H1 (cell line): ENCODE measurements at regions not wholly inside any gene's neighbourhood (a gene's known extent, or its start where the extent isn't known, plus 50 kb on each side); places are given as distances from the start of the nearest gene placed in this dataset.

Experiments
- CTCF ChIP-seq, 3 experiments: IDR thresholded peaks; 1 replicate in 2 of 3; 2 replicates in 1 of 3; pipeline versions ENCODE4 v1.5.1 to v1.6.1; 2011; ENCODE audit warnings: low read length in 3 of 3, mild to moderate bottlenecking in 3 of 3, inconsistent platforms in 2 of 3, low read depth in 1 of 3, moderate library complexity in 1 of 3; ENCODE audit not compliant: insufficient read depth in 1 of 3; ENCODE audit errors: control extremely low read depth in 1 of 3
- EGR1 ChIP-seq: IDR thresholded peaks from 2 replicates; pipeline ENCODE4 v1.6.1; 2011; ENCODE audit warnings: low read depth, low read length, borderline replicate concordance
- GABPA ChIP-seq: IDR thresholded peaks from 2 replicates; pipeline ENCODE4 v1.6.1; 2011; ENCODE audit warnings: mild to moderate bottlenecking, low read length, moderate library complexity, borderline replicate concordance; ENCODE audit not compliant: insufficient read depth
- SIN3A ChIP-seq, 2 experiments: IDR thresholded peaks in 1 of 2; conservative IDR thresholded peaks in 1 of 2; 2 replicates each; pipeline ENCODE4 v1.6.1; 2011 to 2012; ENCODE audit warnings: low read length in 2 of 2, improper control_type of control experiment in 1 of 2, low read depth in 1 of 2, mild to moderate bottlenecking in 1 of 2
- TEAD4 ChIP-seq: IDR thresholded peaks from 2 replicates; pipeline ENCODE4 v1.6.1; 2012; ENCODE audit warnings: low read depth, low read length, inconsistent platforms, mixed read lengths

GRCh38 chr18:78688916-78689315 is 290.7 kb upstream of the SALL3 start:
- no peak for TF ChIP-seq SIN3A (conservative IDR thresholded peaks at IDR 0.05 in 1 of 2, IDR thresholded peaks at IDR 0.05 in 1 of 2; ENCODE audit: low read depth in 1 of 2, low read length in 2 of 2)
- TF ChIP-seq EGR1, result no peak
- no peak for TF ChIP-seq CTCF (IDR thresholded peaks at IDR 0.05; ENCODE audit: control extremely low read depth in 1 of 3, insufficient read depth in 1 of 3, low read depth in 1 of 3, low read length in 3 of 3)
- TF ChIP-seq GABPA, result no peak
- no peak for TF ChIP-seq TEAD4
